ENCODE measurements at regions not wholly inside any gene's neighbourhood (a gene's known extent, or its start where the extent isn't known, plus 50 kb on each side); places are given as distances from the start of the nearest gene placed in this dataset.
"Not testable (repeated sequence)": the region's sequence is repeated elsewhere in the genome, so short reads cannot be mapped to it uniquely, and the experiment has no call there.

DNA sequence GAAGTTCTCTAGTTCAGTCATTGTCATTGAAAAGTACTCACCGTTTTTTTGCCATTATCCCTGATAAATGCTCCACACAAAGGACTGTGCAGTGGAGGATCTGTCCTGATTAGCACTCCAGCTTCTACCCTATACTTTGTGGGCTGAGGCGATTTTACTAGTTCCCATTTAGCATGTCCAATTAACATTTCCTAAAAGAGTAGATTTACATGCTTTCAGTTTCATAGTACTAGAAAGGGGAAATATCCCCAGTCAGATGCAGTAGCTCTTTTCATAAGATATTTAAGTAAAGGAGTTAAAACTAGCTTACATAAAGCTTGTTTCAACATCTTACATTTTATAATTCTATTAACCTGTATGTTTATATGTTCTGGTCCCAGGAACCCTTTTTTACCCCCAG lies 144.9 kb upstream of the APOOL start:
- H4K8ac ChIP-seq (ENCODE audit: extremely low read depth, insufficient read depth, low read length); H3K36me3 ChIP-seq (ENCODE audit: control insufficient read depth in 2 of 4, insufficient read depth in 4 of 4, low read length in 3 of 4); H3K23ac ChIP-seq (ENCODE audit: insufficient read length); H3K23me2 ChIP-seq (ENCODE audit: low read depth, low read length); H3K4me3 ChIP-seq (ENCODE audit: extremely low read depth in 1 of 4, insufficient read depth in 2 of 4, low read depth in 3 of 4, low read length in 4 of 4); H2AFZ ChIP-seq (ENCODE audit: low read length); H3K27ac ChIP-seq (ENCODE audit: low read depth, low read length); H2BK120ac ChIP-seq (replicated peaks; ENCODE audit: low read depth, low read length); H2BK12ac ChIP-seq (ENCODE audit: low read depth, low read length); H3K18ac ChIP-seq (ENCODE audit: extremely low read depth, low read length); CTCF ChIA-PET (ENCODE audit: partially characterized antibody); H2BK20ac ChIP-seq (ENCODE audit: low read length); H3K79me2 ChIP-seq (ENCODE audit: control insufficient read depth in 1 of 2, insufficient read depth in 2 of 2, low read length in 2 of 2); H4K20me1 ChIP-seq (replicated peaks in 1 of 2; ENCODE audit: control insufficient read depth in 1 of 2, insufficient read depth in 2 of 2, low read length in 2 of 2); H3K9ac ChIP-seq (replicated peaks in 1 of 4; ENCODE audit: extremely low read depth in 1 of 4, low read depth in 3 of 4, low read length in 3 of 4); H4K91ac ChIP-seq (replicated peaks; ENCODE audit: insufficient read length, low read length); H4K5ac ChIP-seq (ENCODE audit: insufficient read length, low read depth, low read length); POLR2A ChIA-PET (ENCODE audit: partially characterized antibody); H3K4me2 ChIP-seq (ENCODE audit: insufficient read depth in 1 of 2, low read depth in 2 of 2, low read length in 2 of 2); H3K56ac ChIP-seq (replicated peaks; ENCODE audit: insufficient read length, low read depth, low read length); H3K27me3 ChIP-seq (replicated peaks in 1 of 4; ENCODE audit: control insufficient read depth in 3 of 4, extremely low read depth in 1 of 4, insufficient read depth in 3 of 4, low read length in 3 of 4); H3K4me1 ChIP-seq (replicated peaks in 1 of 4; ENCODE audit: control insufficient read depth in 3 of 4, insufficient read depth in 4 of 4, low read length in 3 of 4); H3K9me3 ChIP-seq (ENCODE audit: insufficient read depth in 2 of 2, low read depth in 1 of 2, low read length in 1 of 2); H2AK5ac ChIP-seq (ENCODE audit: low read depth, low read length); H2BK5ac ChIP-seq (ENCODE audit: low read depth, low read length); H3K14ac ChIP-seq (ENCODE audit: insufficient read length); FAIRE-seq; H3K79me1 ChIP-seq (ENCODE audit: low read depth, low read length); H3K4ac ChIP-seq (replicated peaks; ENCODE audit: insufficient read length, low read depth, low read length); DNase-seq (ENCODE audit: low read depth in 1 of 2, low spot score in 2 of 2); H2BK15ac ChIP-seq (ENCODE audit: low read length): not testable (repeated sequence)
- no CpG with 5 or more reads among the region's 2 CpGs for WGBS, 2 experiments (ENCODE audit: extremely low coverage in 1 of 2, insufficient coverage in 1 of 2, insufficient read length in 1 of 2, insufficient replicate concordance in 2 of 2, low coverage in 1 of 2, low lambda C conversion rate in 2 of 2, missing lambda C conversion rate in 1 of 2)

All from H1 (cell line).